ENCODE measurements at regions not wholly inside any gene's neighbourhood (a gene's known extent, or its start where the extent isn't known, plus 50 kb on each side); places are given as distances from the start of the nearest gene placed in this dataset.

DNA sequence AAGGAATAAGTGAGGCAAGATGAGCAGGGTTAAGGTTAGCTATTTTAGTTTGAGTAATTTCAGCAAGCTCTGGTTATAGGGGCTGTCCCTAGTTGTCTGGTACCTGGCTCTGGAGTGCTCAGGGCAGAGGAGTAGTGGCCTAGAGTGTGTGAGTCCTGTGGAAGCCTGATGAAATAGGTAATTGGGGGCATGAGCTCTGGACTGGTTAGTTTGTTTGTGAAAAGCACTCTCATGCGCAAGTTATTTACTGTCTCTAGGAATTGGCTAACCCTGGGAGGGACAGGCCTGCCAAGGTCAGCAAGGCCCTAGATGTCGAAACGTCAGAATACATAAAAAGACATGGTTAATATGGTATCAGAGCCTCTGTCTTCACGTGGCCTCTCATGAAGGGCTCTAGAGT is 900.1 kb downstream of the PCDH17 start:
- no peak for DNase-seq

DNA sequence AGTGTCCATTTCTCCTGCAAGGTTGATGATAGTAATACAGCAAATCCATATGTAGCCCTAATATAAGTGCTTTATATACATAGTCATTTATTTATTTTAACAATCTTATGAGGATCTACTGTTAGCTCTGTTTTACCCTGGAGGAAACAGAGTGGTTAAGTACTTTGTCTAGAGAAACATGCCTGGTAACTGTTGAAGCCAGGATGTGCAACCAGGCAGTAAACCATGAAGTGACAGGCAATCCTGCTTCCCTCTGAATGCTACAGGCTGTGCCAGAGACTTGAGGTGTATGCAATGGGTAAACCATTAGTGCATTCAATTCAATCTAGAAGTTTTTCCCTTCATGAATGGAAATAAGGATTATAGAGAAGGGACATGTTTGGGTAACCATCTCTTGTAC is 911.0 kb downstream of the PCDH17 start:
- DNase-seq: no peak

DNA sequence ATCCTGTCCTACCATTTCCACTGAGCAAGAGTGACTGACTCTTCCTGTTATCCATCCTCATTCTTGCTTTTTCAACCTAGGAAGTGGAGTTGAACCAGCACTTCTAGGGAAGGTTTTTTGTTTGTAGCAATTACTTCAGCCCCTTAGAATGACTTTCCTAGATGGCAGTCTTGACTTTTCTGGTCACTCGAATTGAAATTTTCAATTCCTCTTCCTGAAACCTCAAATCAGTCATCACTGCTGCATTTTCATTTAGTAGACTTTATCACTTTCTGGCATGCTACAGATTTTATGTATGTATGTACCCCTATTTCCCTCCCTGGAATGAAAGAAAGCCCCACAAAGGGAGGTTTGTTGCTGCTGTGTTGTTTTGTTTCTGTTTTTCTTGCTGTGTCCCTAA is 915.9 kb downstream of the PCDH17 start:
- DNase-seq: no peak

DNA sequence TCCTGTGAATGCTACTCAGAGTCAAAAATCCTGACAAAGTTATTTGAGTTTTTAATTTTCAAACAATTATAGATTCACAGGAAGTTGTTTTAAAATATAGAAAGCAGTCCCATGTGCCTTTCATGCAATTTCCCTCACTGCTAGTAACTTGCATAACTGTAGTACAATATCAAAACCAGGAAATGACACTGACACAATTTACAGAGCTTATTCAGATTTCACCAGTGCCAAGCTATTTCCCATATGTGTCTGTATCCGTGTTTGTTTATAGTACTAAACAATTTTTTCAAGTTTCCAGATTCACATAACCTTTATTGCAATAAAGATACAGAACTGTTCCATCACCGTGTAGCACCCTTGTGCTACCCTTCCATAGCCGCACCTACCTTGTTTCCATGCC is 934.6 kb downstream of the PCDH17 start:
- no peak for DNase-seq

DNA sequence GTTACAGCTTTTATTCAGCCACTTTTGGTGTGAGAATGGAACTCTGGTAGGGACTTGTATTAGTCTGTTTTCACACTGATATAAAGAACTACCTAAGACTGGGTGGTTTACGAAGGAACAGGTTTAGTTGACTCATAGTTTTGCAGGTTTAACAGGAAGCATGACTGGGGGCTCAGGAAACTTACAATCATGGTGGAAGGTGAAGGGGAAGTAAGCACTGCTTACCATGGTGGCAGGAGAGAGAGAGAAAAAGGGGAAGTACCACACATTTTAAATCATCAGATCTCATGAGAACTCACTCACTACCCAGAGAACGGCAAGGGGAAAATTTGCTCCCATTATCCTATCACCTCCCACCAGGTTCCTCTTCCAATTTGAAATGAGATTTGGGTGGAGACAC is 942.2 kb downstream of the PCDH17 start:
- DNase-seq: no peak

DNA sequence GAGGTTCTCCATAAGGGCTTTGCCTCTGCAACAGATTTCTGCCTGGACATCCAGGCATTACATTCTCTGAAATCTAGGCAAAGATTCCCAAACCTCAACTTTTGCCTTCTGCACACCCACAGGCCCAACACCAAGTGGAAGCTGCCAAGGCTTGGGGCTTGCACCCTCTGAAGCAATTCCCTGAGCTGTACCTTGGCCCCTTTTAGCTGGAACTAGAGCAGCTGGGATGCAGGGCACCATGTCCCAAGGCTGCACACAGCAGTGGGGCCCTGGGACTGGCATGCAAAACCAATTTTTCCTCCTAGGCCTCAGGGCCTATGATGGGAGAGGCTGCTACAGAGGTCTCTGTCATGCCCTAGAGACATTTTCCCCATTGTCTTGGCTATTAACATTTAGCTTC is 943.2 kb downstream of the PCDH17 start:
- no peak for DNase-seq

DNA sequence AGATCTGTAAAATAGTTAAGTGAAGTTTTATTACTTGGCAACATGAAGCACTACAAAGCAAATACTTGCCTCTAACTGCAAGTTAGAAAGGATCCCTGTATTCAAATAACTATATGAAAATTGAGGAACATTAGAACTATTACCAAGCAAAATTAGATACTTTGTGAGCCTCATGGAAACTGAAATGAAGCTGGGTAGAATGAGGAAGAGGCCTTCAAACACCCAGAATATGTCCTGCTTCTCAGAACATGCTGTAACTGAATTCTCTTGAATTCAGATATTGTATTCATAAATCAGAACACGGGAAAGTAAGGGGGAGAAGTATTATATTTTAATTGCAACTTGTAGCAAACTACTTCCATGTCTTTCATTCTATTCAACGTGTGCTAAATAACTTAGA is 947.9 kb downstream of the PCDH17 start:
- no peak for DNase-seq

DNA sequence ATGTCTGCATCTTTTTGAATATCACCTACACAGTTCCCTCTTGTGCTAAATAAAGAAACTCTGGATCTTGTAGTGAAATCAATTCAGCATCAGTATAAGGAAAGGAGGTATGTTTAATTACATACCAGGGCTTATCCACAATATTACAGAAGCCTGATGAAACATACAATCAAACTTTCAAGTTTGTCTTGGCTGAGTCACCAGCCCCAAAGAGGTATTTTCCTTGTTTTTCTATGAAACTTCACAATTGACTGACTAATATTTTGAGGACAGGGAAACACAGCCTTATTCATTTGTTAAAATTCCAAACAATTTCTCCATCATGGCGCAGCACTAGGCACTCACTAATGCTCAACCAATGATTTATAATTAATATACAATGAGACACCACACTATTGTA is 952.4 kb downstream of the PCDH17 start:
- no peak for DNase-seq

DNA sequence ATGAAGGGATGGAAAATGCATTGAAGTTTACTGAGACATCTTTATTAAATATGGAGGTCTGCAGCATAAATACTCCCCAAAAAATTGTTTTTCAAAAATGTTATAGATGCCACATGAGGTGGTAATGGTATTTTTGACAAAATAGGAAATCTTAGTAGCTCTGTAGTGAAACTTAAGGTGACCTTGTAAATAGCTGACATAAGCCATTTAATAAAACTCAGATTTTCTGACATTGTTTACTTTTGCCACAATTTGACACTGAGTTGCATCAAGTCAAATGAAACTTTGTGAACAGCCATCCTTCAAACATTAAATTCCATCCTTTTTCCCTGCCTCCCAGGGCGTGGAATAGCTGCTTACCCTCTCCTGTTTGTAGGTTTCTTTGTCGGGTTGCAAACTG is 953.1 kb downstream of the PCDH17 start:
- DNase-seq: no peak

DNA sequence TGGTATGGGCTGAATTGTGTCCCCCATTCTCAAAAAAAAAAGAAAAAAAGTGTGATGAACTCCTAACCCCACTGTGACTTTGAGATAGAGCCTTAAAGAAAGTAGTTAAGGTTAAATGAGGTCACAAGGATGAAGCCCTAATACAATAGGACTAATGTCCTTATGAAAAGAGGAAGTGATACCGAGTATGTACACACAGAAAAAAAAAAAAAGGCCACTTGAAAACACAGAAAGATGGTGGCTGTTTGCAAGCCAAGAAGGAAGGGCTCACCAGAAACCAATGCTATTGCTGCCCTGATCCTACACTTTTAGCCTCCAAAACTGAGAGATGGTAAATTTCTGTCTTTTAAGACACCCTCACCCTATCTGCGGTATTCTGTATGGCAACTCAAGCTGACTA is 955.6 kb downstream of the PCDH17 start:
- no peak for DNase-seq

DNA sequence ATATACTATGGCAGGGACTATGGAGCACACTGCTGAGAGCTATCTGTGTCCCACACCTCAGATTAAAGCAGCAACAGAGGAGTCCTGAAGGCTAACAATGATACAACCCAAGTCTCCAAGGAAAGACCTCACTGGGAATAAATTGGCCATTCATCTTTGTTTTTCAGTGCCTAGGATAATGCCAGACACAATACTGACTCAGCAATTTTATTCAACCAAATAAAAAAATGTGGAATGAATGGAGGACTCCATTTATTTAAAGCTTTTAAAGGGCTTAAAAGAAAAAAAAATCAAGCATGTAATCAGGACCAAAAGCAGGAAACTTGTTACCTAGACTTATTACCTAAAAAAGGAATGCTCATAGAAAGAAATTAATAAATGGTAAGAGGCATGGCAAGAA is 960.5 kb downstream of the PCDH17 start:
- no peak for DNase-seq

DNA sequence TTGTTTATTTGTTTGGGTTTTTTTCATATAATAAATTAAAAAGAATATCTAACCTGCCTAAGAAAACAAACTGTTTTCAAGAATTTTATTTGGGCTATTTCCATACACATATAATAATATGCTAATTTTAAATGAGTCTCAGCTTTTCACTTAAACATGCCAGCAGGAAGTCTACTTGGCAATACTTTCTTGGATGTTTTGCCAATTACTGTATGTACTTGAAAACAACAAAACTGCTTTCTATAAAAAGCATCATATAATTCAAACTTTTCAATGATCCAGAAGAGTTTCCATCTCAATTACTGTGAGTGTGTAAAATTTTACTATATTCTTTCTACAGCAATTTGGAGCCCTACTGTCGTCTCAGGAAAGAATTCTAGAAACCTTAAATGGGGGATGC is 961.2 kb downstream of the PCDH17 start:
- no peak for DNase-seq

DNA sequence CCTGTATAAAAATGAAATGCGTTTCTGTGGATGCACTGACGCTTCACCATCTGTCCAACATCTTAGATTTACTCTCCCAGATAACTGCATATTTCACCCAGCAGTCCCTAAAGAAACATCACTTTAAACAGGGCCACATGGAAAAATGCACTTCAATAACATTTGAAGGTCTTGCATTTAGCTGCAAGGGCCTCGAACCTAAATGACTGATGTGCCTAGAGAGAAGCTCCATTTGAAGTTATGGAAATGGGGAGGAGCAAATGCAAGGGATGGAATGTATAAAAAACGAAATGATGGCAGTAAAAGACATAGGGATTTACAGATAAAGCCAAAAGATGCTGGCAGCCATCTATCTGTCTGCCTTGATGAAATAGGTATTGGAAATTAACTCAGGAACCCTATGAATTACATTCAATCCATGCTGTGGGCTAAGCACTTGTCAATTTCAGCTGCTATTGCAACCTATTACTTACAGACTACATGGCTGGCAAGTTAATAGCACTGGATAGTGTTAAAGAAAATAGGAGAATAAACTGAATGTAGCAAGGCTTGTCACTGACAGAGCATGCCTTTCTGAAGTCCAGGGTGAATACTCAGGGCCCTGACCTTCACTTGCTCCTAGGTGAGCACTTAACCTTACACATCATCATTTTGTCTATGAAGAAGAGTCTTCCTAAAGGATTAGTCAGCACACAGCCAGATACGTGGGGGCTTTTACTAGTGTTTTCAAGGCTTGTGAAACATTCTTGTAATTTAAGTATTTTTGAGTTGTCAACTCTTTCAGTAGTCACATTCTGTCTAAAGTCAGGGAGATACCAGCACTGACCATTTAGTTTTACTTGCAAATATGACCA is 963.4 kb downstream of the PCDH17 start:
- DNase-seq: no peak

DNA sequence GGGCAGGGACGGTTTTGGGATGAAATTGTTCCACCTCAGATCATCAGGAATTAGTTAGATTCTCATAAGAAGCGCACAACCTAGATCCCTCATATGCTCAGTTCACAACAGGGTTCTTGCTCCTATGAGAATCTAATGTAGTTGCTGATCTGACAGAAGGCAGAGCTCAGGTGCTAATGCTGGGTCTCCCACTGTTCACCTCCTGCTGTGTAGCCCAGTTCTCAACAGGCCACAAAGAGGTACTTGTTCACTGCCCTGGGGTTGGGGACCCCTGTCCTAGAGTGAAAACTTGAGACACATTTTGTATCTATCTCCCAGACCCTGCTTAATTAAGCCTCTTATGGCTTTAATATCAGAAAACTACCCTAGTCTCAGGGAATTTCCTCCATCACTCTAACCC is 966.0 kb downstream of the PCDH17 start:
- no peak for DNase-seq

DNA sequence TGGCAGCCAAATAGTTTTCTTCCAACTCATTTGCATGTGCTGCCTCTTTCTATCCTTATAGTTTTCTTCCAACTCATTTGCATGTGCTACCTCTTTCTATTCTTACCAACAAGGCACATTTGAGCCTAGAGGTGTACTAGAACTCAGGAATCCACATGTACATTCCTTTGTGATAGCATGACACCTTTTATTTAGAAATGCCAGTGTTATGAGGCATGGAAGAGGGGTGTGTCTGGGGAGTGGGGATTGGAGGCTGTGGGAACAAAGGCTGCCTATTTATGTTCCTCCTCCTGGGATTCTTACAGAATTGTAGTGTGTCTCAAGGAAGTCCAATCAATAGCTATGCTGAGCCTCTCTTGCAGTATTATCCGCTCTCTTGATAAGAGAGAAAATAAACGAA is 966.7 kb downstream of the PCDH17 start:
- DNase-seq: no peak

DNA sequence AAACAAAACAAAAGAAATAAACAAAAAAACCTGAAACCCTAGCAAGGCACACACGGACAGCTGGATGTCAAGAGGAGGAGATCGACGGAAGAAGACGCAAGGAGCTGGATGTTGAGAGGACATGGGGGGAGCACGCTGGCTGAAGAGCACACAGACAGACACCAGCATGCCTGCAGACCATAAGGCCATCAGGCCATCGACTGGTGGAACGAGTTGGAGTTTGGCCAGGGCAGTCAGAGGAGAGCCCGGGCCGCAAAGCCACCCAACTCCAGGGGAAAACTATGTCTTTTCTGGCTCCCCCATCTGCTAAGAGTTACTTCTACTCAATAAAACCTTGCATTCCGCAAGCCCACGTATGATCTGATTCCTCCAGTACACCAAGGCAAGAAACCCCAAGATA is 979.6 kb downstream of the PCDH17 start:
- DNase-seq: no peak

DNA sequence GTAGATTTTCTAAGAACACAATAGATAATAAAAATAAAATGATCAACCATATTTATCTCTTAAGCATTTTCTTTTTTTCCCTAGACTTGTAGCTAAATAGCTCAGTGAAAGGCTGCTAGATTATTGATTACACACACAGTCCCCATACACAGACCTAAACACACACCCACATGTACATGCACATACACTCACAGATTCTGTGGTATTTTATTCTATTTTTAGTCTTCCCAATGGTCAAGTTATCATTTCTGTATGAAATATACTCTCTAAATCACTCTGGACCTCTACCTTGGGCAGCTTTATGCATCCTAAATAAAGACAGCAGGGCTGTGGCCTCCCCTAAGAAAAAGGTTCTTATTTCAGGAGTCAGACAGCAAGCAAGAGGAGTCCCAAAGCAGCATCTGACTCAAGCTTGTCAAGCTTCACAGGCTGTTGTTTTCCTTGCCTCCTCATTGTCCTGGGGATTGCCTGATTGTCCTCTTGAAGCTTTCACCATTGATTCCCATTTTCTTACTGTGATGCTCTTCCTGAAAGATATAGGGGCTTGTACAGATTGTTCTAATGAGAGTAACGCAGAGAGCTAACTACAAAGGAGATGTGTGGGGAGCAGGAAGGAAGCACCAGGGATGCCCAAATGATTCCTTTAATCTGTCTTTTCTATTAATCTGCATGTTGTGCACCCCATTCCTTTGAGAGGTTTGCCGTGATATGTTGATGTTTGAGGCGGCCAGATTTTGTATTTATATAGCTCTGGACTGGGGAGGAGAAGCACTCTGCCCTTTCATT is 986.5 kb downstream of the PCDH17 start:
- peak in 1 of 2 experiments; percentile 13 for DNase-seq

DNA sequence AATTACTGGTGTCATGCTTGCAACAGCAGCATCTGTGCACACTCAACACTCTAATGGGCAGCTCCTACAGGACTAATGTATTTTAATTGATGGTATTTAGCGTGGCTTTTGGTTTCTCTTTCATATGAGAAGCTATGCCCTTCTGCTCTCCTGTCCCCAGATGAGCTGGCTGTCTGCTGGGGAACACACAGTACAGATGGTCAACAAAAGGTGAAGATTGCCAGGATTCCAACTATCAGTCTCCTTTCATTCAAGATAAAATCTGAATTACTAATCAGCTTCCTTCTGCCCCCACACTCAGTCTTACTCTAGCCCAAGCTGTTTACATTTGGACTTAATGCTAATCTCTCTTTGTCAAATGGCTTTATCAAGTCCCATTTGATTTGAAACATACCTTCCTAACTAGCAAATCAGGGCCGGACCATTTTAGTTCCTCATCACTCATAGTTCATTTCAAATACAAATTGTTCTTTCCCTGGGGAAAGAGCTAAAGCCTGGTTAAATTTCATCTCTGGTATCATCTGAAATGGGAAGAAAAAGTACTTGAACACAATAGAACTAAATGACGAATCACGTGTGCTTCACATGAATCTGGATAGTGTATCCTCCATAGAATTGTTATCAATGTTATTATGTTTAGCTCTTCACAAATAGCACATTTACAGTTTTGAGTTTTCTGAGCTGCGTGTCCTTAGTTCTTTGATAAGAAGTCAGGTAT is 988.0 kb downstream of the PCDH17 start:
- DNase-seq: peak in 1 of 2 experiments; percentile 65

DNA sequence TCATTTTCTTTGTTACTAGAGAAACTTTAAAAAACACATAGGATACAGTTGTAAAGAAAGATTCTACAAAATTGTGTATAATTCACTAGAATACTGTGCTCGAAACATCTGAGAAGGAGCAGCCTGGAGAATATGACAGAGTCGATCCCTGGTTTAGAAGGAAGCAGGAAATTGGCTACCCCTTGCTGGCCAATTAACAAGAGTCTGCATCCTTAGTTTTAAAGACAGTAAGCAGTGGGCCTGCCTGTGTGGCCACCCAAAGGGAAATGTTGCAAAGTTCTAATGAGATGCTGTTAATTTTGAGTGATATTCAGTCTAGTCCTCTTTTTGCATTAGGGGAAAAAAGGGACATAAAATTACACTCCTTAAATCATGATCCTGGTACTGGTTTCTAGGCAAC is 988.6 kb downstream of the PCDH17 start:
- DNase-seq: no peak

DNA sequence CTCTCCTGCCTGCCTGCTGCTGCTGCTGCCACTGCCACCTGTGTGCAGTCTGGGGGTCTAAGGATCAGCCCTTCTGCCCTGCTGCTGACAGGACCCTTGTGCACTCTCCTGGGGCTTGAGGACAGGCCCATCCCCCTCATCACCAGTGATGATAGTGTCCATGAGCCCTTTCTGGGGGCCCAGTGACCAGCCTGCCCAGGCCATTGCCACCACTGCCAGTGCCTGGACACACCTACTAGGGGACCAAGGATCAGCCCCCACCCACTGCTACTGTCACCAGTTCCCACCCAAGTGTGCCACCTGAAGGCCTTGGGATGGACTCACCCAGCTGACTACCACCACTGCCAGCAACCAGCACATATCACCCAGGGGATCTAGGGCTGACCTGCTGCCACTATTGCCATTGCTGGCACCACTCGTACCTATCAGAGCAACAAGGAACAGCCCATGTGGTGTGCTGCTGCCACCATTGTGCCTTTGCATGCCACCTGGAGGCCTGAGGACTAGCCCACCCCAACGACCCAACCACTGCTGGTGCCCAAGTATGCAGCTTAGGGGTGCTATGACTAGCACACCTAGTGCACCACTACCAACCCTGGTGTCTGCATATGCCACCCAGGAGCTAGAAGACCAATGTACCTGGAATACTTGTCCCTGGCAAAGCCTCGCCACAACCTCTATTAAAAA is 994.3 kb downstream of the PCDH17 start:
- DNase-seq: no peak

DNA sequence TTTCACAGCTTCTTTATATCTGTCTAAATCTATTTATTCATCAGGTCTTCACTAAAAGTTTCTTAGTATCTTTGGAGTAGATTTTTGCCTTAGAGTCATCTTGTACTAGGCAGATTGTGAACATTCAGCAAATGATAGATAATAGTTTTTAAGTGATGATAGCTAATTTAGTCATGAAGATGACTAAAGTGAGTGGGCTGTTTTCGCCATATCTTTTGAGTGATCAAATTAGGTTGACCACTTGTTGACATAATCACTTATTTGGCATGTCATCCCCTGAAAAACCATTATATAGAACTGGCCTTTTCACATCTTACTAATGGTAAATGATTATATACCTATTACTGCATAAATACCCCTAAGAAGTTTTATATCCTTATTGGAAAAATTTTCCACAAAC is 999.2 kb downstream of the PCDH17 start:
- DNase-seq: no peak

DNA sequence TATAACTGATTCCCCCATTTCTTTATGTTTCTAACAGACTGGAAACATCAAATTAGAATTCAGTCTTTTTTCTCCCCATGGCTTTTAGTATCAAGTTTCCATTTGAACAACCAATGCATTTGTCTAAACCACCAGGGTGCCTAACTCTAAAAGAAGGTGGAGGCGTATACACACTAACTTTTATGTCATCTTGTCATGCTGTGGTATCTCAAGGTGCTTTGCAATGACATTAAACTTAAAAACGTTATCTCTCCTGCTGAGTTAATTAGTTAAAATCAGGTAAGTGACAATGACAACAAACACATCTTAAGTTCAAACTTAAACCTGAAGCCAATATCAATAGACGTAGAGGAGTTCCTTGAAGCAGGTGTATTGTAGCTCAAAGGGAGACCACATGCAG is 1001.7 kb downstream of the PCDH17 start:
- no peak for DNase-seq

DNA sequence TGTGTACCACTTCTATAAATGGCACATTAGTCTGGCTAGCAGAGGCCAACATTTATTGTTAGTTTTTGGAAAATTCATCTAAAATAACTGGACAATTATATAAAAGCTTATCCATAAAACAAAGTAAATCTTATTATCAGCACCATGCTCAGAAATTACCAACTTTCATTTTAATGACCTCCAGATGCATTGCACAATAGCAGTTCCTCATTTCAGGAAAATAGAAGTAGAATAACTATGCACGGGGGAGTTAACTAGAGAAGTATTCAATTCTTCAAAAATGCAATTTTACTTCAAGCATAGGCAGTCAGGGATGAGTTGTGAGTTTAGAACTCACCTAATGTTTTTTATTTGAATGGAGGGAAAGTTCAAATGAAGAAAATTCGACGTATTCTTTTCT is 1023.5 kb downstream of the PCDH17 start:
- no peak for DNase-seq

Measured in NCI-H187 (cell line).